Caco-2 (cell line): ENCODE measurements at regions not wholly inside any gene's neighbourhood (a gene's known extent, or its start where the extent isn't known, plus 50 kb on each side); places are given as distances from the start of the nearest gene placed in this dataset.

Experiments
- BruUV-seq: library from RNA; stranded (reverse); fragments of 400-500 nt; replicated peaks from 2 replicates; lab custom pipeline; 2021; lab: Mats Ljungman, UMichigan
- CTCF ChIA-PET: fragments of 300-600 bp; sonication (Branson Sonifier 250); formaldehyde crosslinking; loops from one replicate; lab custom pipeline; 2022; ENCODE audit warnings: antibody characterized with exemption; lab: Charles Lee
- POLR2A ChIA-PET: fragments of 300-600 bp; sonication (Branson Sonifier 250); formaldehyde crosslinking; loops from one replicate; lab custom pipeline; 2022; ENCODE audit warnings: antibody characterized with exemption; lab: Charles Lee
- DNase-seq, 2 experiments: peaks; one replicate each; pipeline versions ENCODE4 v3.0.0 to v3.0.0-alpha.2; 2020 to 2022
- H3K27me3 ChIP-seq: replicated peaks from 2 replicates; pipeline ENCODE4 v1.6.0; 2011; ENCODE audit warnings: low read length; ENCODE audit not compliant: control insufficient read depth, insufficient read depth
- H3K36me3 ChIP-seq: 2 replicates; pipeline ENCODE4 v1.5.1; 2011; ENCODE audit warnings: low read length; ENCODE audit not compliant: control insufficient read depth, insufficient read depth
- H3K4me1 ChIP-seq: fragments of 250-450 bp; sonication (Bioruptor Pico); 2 replicates; pipeline ENCODE4 v1.5.1; 2020; ENCODE audit warnings: mild to moderate bottlenecking
- H3K4me3 ChIP-seq: 2 replicates; pipeline ENCODE4 v1.5.1; 2011; ENCODE audit warnings: low read depth, mild to moderate bottlenecking, control low read depth, low read length
- H3K9me3 ChIP-seq: fragments of 250-450 bp; sonication (Bioruptor Pico); 2 replicates; pipeline ENCODE4 v1.5.1; 2020; ENCODE audit warnings: mild to moderate bottlenecking, moderate library complexity
- H3K27ac Mint-ChIP-seq: one replicate; pipeline ENCODE4 v1.8.0; 2022; ENCODE audit warnings: mixed read lengths; ENCODE audit not compliant: unreplicated experiment
- H3K27me3 Mint-ChIP-seq: one replicate; pipeline ENCODE4 v1.8.0; 2022; ENCODE audit warnings: mixed read lengths; ENCODE audit not compliant: insufficient read depth, unreplicated experiment
- H3K36me3 Mint-ChIP-seq: one replicate; pipeline ENCODE4 v1.8.0; 2022; ENCODE audit warnings: mild to moderate bottlenecking, mixed read lengths; ENCODE audit not compliant: insufficient read depth, unreplicated experiment
- H3K4me1 Mint-ChIP-seq: one replicate; pipeline ENCODE4 v1.8.0; 2022; ENCODE audit warnings: low read depth, mixed read lengths; ENCODE audit not compliant: unreplicated experiment
- H3K4me3 Mint-ChIP-seq: one replicate; pipeline ENCODE4 v1.8.0; 2022; ENCODE audit warnings: mild to moderate bottlenecking, moderate library complexity, mixed read lengths; ENCODE audit not compliant: unreplicated experiment
- H3K9me3 Mint-ChIP-seq: one replicate; pipeline ENCODE4 v1.8.0; 2022; ENCODE audit warnings: mixed read lengths; ENCODE audit not compliant: unreplicated experiment
- intact Hi-C: fragments of 100-400 bp; cut with micrococcal nuclease; formaldehyde crosslinking; loops from one replicate; pipeline ENCODE4 v1.10.0; 2022; ENCODE audit not compliant: unreplicated experiment
- TF ChIP-seq, protein P1 (sequence below), 2 experiments: fragments of 200-600 bp in 1 of 2; IDR thresholded peaks; 1 replicate in 1 of 2; 2 replicates in 1 of 2; pipeline versions ENCODE4 v1.5.1 to v1.8.0; 2011 to 2022; ENCODE audit warnings: antibody characterized with exemption in 1 of 2, control low read depth in 1 of 2, inconsistent platforms in 1 of 2, low read depth in 1 of 2, low read length in 1 of 2, mild to moderate bottlenecking in 1 of 2, moderate library complexity in 1 of 2; ENCODE audit not compliant: insufficient read depth in 1 of 2, severe bottlenecking in 1 of 2, unreplicated experiment in 1 of 2

DNA sequence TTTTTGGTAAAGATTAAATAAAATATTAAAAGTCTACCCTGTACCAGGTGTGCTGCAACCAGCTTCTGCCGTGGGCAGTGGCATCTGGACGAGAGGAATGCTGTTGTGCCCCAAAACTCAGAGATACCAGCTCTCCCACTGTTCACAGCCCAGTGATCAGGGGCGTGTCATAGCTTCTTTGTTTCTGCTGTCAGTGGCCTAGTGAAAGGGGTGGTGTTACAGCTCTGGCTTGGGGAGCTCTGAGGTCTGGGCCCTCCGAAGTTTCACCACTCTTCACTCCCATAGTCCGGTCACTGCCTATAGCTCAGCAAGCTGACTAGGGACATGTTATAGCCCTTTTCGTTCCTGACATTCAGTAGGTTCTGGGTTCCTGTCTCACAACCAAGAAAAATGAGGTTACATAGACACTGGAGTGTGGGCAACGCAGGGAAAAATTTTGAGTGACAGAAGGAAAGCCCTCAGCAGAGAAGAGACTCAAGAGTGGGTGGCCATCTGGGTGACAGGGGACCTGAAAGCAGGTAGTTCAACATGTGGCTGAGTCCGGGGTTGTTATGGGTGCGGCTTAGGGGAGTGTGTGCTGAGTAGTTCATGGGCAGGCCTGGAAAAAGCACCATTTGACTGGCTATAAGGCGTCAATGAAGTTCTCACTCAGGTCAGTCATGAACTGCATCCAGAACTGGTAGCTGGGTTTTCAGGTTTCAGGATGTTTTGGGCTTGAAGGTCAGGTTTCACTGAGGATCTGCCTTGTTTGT, 1184.4 kb upstream of the PABPC4L start:
- ChIA-PET POLR2A (no interaction called here), CTCF (no interaction called here)
- H3K27ac Mint-ChIP-seq: no peak overlapping the region
- H3K9me3 Mint-ChIP-seq: no peaks in the 10 kb centered on the region
- H3K4me1 Mint-ChIP-seq: no peaks in the 10 kb centered on the region
- TF ChIP-seq, protein P1, sequence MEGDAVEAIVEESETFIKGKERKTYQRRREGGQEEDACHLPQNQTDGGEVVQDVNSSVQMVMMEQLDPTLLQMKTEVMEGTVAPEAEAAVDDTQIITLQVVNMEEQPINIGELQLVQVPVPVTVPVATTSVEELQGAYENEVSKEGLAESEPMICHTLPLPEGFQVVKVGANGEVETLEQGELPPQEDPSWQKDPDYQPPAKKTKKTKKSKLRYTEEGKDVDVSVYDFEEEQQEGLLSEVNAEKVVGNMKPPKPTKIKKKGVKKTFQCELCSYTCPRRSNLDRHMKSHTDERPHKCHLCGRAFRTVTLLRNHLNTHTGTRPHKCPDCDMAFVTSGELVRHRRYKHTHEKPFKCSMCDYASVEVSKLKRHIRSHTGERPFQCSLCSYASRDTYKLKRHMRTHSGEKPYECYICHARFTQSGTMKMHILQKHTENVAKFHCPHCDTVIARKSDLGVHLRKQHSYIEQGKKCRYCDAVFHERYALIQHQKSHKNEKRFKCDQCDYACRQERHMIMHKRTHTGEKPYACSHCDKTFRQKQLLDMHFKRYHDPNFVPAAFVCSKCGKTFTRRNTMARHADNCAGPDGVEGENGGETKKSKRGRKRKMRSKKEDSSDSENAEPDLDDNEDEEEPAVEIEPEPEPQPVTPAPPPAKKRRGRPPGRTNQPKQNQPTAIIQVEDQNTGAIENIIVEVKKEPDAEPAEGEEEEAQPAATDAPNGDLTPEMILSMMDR (IDR thresholded peaks at IDR 0.05; ENCODE audit: insufficient read depth in 1 of 2, low read depth in 1 of 2, low read length in 1 of 2, severe bottlenecking in 1 of 2, unreplicated experiment in 1 of 2): no peak
- Histone ChIP-seq H3K36me3 (no peaks in the 10 kb centered on the region), H3K4me1 (no peaks in the 10 kb centered on the region), H3K4me3 (no peak overlapping the region), H3K9me3 (no peaks in the 10 kb centered on the region), H3K27me3 (no peaks in the 10 kb centered on the region)
- intact Hi-C loops: no loop called here
- BruUV-seq: no TSS peak
- no peak overlapping the region for H3K4me3 Mint-ChIP-seq
- H3K36me3 Mint-ChIP-seq: no peaks in the 10 kb centered on the region
- H3K27me3 Mint-ChIP-seq: no peaks in the 10 kb centered on the region
- DNase-seq: no peak

DNA sequence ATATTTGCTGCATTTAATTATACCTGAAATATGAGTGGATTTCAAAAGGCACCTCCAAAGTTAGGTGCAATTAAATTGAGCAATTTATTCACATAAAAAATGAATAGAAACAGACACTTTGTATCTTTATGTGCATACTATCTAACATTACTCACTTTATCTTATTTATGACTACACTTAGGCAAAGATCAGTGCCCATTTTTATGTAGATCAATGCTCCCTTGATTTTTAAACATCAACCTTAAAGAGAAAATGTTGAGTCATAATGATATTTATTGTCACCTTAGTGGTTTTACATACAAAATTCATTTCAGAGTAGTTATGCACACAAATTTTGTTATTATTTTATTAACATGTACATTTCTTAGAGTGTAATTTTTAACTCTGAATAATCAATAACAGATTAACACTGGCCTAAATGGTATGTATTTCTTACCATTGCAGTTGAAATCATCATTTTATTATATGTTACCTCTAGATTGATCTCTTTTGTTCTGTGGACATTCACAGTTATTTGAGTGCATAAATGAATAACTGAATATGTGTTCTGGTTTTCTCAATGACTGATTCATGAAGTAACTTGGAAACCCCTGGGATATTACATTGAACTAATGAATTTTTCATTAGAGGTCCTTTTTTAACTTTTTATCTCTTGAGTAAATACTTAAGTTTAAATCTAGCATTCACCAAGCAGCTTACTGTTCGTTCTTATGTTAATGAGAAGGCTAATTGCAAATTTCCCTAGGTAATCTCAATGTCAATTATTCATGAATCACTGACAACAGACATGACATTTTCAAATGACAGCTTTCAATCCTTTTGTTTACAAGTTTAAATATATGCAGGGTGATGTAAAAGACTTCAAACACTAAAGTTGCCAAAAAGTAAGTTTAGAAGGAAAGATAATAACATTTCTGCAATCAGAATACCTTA, 1182.0 kb upstream of the PABPC4L start:
- no peaks in the 10 kb centered on the region for H3K9me3 ChIP-seq
- no peaks in the 10 kb centered on the region for H3K27me3 ChIP-seq
- H3K4me3 ChIP-seq: no peak overlapping the region
- DNase-seq: no peak
- H3K27me3 Mint-ChIP-seq: no peaks in the 10 kb centered on the region
- ChIA-PET CTCF (no interaction called here), POLR2A (no interaction called here)
- no peaks in the 10 kb centered on the region for H3K4me1 Mint-ChIP-seq
- no peaks in the 10 kb centered on the region for H3K36me3 ChIP-seq
- BruUV-seq: no TSS peak
- no peak overlapping the region for H3K27ac Mint-ChIP-seq
- TF ChIP-seq, protein P1 (IDR thresholded peaks at IDR 0.05; ENCODE audit: insufficient read depth in 1 of 2, low read depth in 1 of 2, low read length in 1 of 2, severe bottlenecking in 1 of 2, unreplicated experiment in 1 of 2): no peak
- H3K36me3 Mint-ChIP-seq: no peaks in the 10 kb centered on the region
- H3K4me3 Mint-ChIP-seq: no peak overlapping the region
- H3K4me1 ChIP-seq: no peaks in the 10 kb centered on the region
- peaks cover 10% of the 10 kb centered on the region for H3K9me3 Mint-ChIP-seq
- intact Hi-C loops: no loop called here

DNA sequence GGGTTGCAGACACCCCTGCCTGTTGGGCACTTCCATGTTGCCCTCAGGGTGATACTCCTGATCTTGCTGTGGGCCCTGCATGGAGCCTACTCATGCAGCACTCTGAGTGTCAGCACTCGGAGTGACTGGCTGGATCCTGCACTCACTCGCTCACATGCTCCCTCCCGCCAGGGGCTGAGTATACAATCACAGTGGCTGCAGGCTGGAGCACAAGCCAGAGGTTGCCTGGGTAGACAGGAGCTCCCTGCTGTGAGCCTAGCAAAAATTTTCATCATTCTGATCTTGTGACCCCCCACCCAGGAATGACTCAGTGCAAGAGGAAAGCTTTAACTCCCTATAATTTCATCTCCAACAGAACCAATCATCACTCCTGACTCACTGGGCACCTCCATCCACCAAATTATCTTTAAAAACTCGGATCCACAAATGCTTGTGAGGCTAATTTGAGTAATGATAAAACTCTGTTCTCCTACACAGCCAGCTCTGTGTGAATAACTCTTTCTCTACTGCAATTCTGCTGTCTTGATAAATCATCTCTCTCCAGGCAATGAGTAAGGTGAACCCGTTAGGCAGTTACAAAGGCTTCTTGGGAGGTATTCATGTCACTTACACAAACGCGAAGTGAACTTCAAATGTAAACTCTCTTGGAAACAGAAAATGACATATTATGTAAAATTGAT, 1180.8 kb upstream of the PABPC4L start:
- ChIA-PET POLR2A (no interaction called here), CTCF (no interaction called here)
- Histone ChIP-seq H3K36me3 (no peaks in the 10 kb centered on the region), H3K4me3 (no peak overlapping the region), H3K9me3 (no peaks in the 10 kb centered on the region), H3K4me1 (no peaks in the 10 kb centered on the region), H3K27me3 (no peaks in the 10 kb centered on the region)
- no TSS peak for BruUV-seq
- no peak overlapping the region for H3K27ac Mint-ChIP-seq
- H3K27me3 Mint-ChIP-seq: no peaks in the 10 kb centered on the region
- no peak for DNase-seq
- intact Hi-C loops: no loop called here
- H3K36me3 Mint-ChIP-seq: no peaks in the 10 kb centered on the region
- H3K4me3 Mint-ChIP-seq: no peak overlapping the region
- H3K4me1 Mint-ChIP-seq: no peaks in the 10 kb centered on the region
- TF ChIP-seq, protein P1 (IDR thresholded peaks at IDR 0.05; ENCODE audit: insufficient read depth in 1 of 2, low read depth in 1 of 2, low read length in 1 of 2, severe bottlenecking in 1 of 2, unreplicated experiment in 1 of 2): no peak
- peaks cover 12% of the 10 kb centered on the region for H3K9me3 Mint-ChIP-seq
